Small intestine (tissue), 7 donors: ENCODE measurements at regions not wholly inside any gene's neighbourhood (a gene's known extent, or its start where the extent isn't known, plus 50 kb on each side); places are given as distances from the start of the nearest gene placed in this dataset.

Experiments
- DNase-seq, 2 donors: peaks; one replicate each; pipeline versions ENCODE4 v3.0.0 to v3.0.0-alpha.2; 2013
- FAIRE-seq: peaks from 2 replicates; lab custom pipeline; 2012; peaks lifted over from hg19 to GRCh38; lab: Jason Lieb, UNC
- H3K27ac ChIP-seq, 3 donors: one replicate each; pipeline ENCODE4 v1.5.1; 2013; ENCODE audit warnings: low read length in 2 of 3, mild to moderate bottlenecking in 2 of 3, control low read depth in 1 of 3, inconsistent platforms in 1 of 3, low read depth in 1 of 3, moderate library complexity in 1 of 3
- H3K27me3 ChIP-seq, 3 donors: one replicate each; pipeline ENCODE4 v1.6.1; 2013; ENCODE audit warnings: low read length in 3 of 3, inconsistent platforms in 1 of 3; ENCODE audit not compliant: control insufficient read depth in 3 of 3, insufficient read depth in 3 of 3
- H3K36me3 ChIP-seq, 3 donors: one replicate each; pipeline ENCODE4 v1.6.1; 2013; ENCODE audit warnings: low read length in 3 of 3, inconsistent platforms in 1 of 3, low read depth in 1 of 3, mild to moderate bottlenecking in 1 of 3, moderate library complexity in 1 of 3; ENCODE audit not compliant: control insufficient read depth in 3 of 3, insufficient read depth in 2 of 3
- H3K4me1 ChIP-seq, 3 donors: one replicate each; pipeline ENCODE4 v1.6.1; 2013; ENCODE audit warnings: low read length in 2 of 3, inconsistent platforms in 1 of 3, low read depth in 1 of 3, mild to moderate bottlenecking in 1 of 3, moderate library complexity in 1 of 3; ENCODE audit not compliant: control insufficient read depth in 3 of 3, insufficient read depth in 2 of 3
- H3K4me3 ChIP-seq, 3 donors: one replicate each; pipeline ENCODE4 v1.5.1; 2013; ENCODE audit warnings: low read length in 3 of 3, control low read depth in 1 of 3, inconsistent platforms in 1 of 3, low read depth in 1 of 3, mild to moderate bottlenecking in 1 of 3, moderate library complexity in 1 of 3
- H3K9me3 ChIP-seq, 2 donors: one replicate each; pipeline ENCODE4 v1.6.1; 2013; ENCODE audit warnings: low read depth in 1 of 2, low read length in 1 of 2; ENCODE audit not compliant: control insufficient read depth in 2 of 2, insufficient read depth in 1 of 2
- WGBS, 3 donors: extraction: QIAGEN DNeasy Blood & Tissue Kit; methylation state at CpG; one replicate each; pipeline ENCODE4 v1.1.7; 2013; 5-methylcytosine and 5-hydroxymethylcytosine counted together
- donor health status: healthy with polysubstance abuse.
- donor health status: control.
- donor health status: control.
- donor health status: Bipolar disorder and iron deficiency.
- donor health status: healthy.

- H3K27ac ChIP-seq: no peak overlapping the region
- H3K36me3 ChIP-seq: no peaks in the 10 kb centered on the region
- no peaks in the 10 kb centered on the region for H3K4me1 ChIP-seq
- WGBS, 3 donors: 44 to 67% (median 67%) methylated on average over 2 of the region's 2 CpGs
- DNase-seq (peak in 1 of 2 donors; percentile 29), FAIRE-seq (no peak)
- peaks cover 0 to 2% (median 0%) of the 10 kb centered on the region in 3 donors for H3K27me3 ChIP-seq
- H3K9me3 ChIP-seq: peaks cover 0 to 11% of the 10 kb centered on the region in 2 donors
- no peak overlapping the region for H3K4me3 ChIP-seq
Observed at GRCh38 chr2:234808907-234809306, 142.9 kb upstream of the SH3BP4 start.

GRCh38 chr2:234806818-234807217, 145.0 kb upstream of the SH3BP4 start:
- H3K27me3 ChIP-seq: no peaks in the 10 kb centered on the region
- no peak for DNase-seq
- H3K4me3 ChIP-seq: no peak overlapping the region
- WGBS, 3 donors: 75 to 92% (median 82%) methylated on average over 1 of the region's 1 CpG
- H3K27ac ChIP-seq: no peak overlapping the region
- FAIRE-seq: no peak
- peaks cover 0 to 11% of the 10 kb centered on the region in 2 donors for H3K9me3 ChIP-seq
- H3K36me3 ChIP-seq: no peaks in the 10 kb centered on the region
- H3K4me1 ChIP-seq: no peaks in the 10 kb centered on the region

DNA sequence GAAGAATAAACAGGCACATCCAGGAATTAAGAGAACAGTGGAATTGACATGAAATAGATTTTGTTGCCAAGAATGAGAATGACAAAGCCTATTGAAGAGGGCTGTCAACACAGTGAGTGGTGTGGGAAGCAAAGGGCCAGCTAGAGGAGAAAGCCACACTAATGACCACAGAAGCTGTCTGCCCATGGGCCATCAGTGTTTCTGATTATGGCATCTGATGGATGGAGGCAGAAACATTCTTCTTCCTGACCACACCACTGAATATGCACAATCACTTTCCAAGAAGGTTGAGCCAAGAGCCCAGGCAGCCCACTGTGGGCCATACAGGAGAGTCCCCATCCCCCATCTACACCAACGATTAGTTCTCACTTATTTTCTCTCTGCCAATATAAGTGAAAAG, 146.0 kb upstream of the SH3BP4 start:
- Histone ChIP-seq H3K36me3 (no peaks in the 10 kb centered on the region), H3K9me3 (peaks cover 0 to 11% of the 10 kb centered on the region in 2 donors), H3K4me3 (no peak overlapping the region), H3K27ac (no peak overlapping the region), H3K4me1 (no peaks in the 10 kb centered on the region), H3K27me3 (peaks cover 0 to 2% (median 0%) of the 10 kb centered on the region in 3 donors)
- DNase-seq: no peak
- FAIRE-seq: no peak
- 70 to 88% (median 86%) methylated on average over 1 of the region's 1 CpG for WGBS, 3 donors

- Histone ChIP-seq H3K36me3 (no peaks in the 10 kb centered on the region), H3K4me3 (no peak overlapping the region), H3K27me3 (peaks cover 0 to 2% (median 0%) of the 10 kb centered on the region in 3 donors), H3K4me1 (no peaks in the 10 kb centered on the region), H3K27ac (no peak overlapping the region), H3K9me3 (peaks cover 0 to 11% of the 10 kb centered on the region in 2 donors)
- DNase-seq: no peak
- 16 to 91% (median 69%) methylated on average over 1 of the region's 1 CpG for WGBS, 3 donors
- no peak for FAIRE-seq
Observed at GRCh38 chr2:234804704-234805103, 147.1 kb upstream of the SH3BP4 start.

- H3K4me3 ChIP-seq: no peak overlapping the region
- no peak overlapping the region for H3K27ac ChIP-seq
- H3K27me3 ChIP-seq: peaks cover 0 to 2% (median 0%) of the 10 kb centered on the region in 3 donors
- FAIRE-seq (no peak), DNase-seq (no peak)
- no peaks in the 10 kb centered on the region for H3K4me1 ChIP-seq
- no peaks in the 10 kb centered on the region for H3K36me3 ChIP-seq
- H3K9me3 ChIP-seq: peaks cover 0 to 11% of the 10 kb centered on the region in 2 donors
- WGBS, 3 donors: 92 to 95% (median 92%) methylated on average over 1 of the region's 1 CpG
Observed at GRCh38 chr2:234802845-234803171, 149.0 kb upstream of the SH3BP4 start.

GRCh38 chr2:234802071-234802844, 149.6 kb upstream of the SH3BP4 start:
- Histone ChIP-seq H3K36me3 (no peaks in the 10 kb centered on the region), H3K27ac (no peak overlapping the region), H3K4me3 (no peak overlapping the region), H3K27me3 (peaks cover 0 to 2% (median 2%) of the 10 kb centered on the region in 3 donors), H3K4me1 (no peaks in the 10 kb centered on the region), H3K9me3 (peaks cover 0 to 9% of the 10 kb centered on the region in 2 donors)
- WGBS, 3 donors: 88 to 94% (median 92%) methylated on average over 4 of the region's 4 CpGs
- FAIRE-seq (no peak), DNase-seq (no peak)

GRCh38 chr2:234797566-234798250, 154.1 kb upstream of the SH3BP4 start:
- no peaks in the 10 kb centered on the region for H3K9me3 ChIP-seq
- no peak for FAIRE-seq
- no peak for DNase-seq
- 69 to 82% (median 78%) methylated on average over 15 of the region's 15 CpGs for whole genome bisulfite sequencing, 3 donors
- no peak overlapping the region for H3K4me3 ChIP-seq
- no peaks in the 10 kb centered on the region for H3K36me3 ChIP-seq
- no peaks in the 10 kb centered on the region for H3K4me1 ChIP-seq
- H3K27ac ChIP-seq: no peak overlapping the region
- peaks cover 0 to 2% (median 2%) of the 10 kb centered on the region in 3 donors for H3K27me3 ChIP-seq

- no peaks in the 10 kb centered on the region for H3K4me1 ChIP-seq
- no peak for DNase-seq
- no peaks in the 10 kb centered on the region for H3K36me3 ChIP-seq
- H3K27ac ChIP-seq: no peak overlapping the region
- no peak for FAIRE-seq
- no peak overlapping the region for H3K4me3 ChIP-seq
- WGBS, 3 donors: 57 to 71% (median 69%) methylated on average over 8 of the region's 8 CpGs
- H3K9me3 ChIP-seq: no peaks in the 10 kb centered on the region
- peaks cover 0 to 2% (median 0%) of the 10 kb centered on the region in 3 donors for H3K27me3 ChIP-seq
Observed at GRCh38 chr2:234796045-234796591, 155.7 kb upstream of the SH3BP4 start.
